ENCODE measurements at regions not wholly inside any gene's neighbourhood (a gene's known extent, or its start where the extent isn't known, plus 50 kb on each side); places are given as distances from the start of the nearest gene placed in this dataset.

- Histone ChIP-seq H3K27me3 (ENCODE audit: control insufficient read depth in 3 of 3, insufficient read depth in 3 of 3, low read length in 2 of 3) (peaks cover 0 to 23% (median 9%) of the 10 kb centered on the region in 3 donors), H3K9ac (ENCODE audit: insufficient read depth in 1 of 2, low read length in 2 of 2) (no peak overlapping the region), H3K36me3 (ENCODE audit: control insufficient read depth in 4 of 4, insufficient read depth in 4 of 4, low read length in 4 of 4) (no peaks in the 10 kb centered on the region), H3K4me1 (ENCODE audit: control insufficient read depth in 5 of 5, insufficient read depth in 5 of 5, low read length in 5 of 5) (no peaks in the 10 kb centered on the region), H3K9me3 (ENCODE audit: control insufficient read depth in 4 of 4, insufficient read depth in 3 of 4, low read length in 3 of 4) (no peaks in the 10 kb centered on the region), H3K4me3 (no peak overlapping the region), H3K27ac (ENCODE audit: low read depth in 1 of 2, low read length in 1 of 2) (no peak overlapping the region)
- TF ChIP-seq CTCF (IDR thresholded peaks at IDR 0.05; ENCODE audit: control extremely low read depth, extremely low read depth) = no peak
- 76 to 78% methylated on average over 6 of the region's 6 CpGs for WGBS, 2 donors
- DNase-seq = no peak
- no peak for ATAC-seq (ENCODE audit: insufficient read depth, low FRiP score)
Measured at GRCh38 chr3:43857361-43858293, 166.9 kb downstream of the ABHD5 start.

GRCh38 chr3:43858294-43858701 is 167.6 kb downstream of the ABHD5 start:
- H3K27ac ChIP-seq (ENCODE audit: low read depth in 1 of 2, low read length in 1 of 2) = no peak overlapping the region
- no peak for TF ChIP-seq CTCF (IDR thresholded peaks at IDR 0.05; ENCODE audit: control extremely low read depth, extremely low read depth)
- H3K9me3 ChIP-seq (ENCODE audit: control insufficient read depth in 4 of 4, insufficient read depth in 3 of 4, low read length in 3 of 4) = no peaks in the 10 kb centered on the region
- no peak for ATAC-seq (ENCODE audit: insufficient read depth, low FRiP score)
- peaks cover 0 to 23% (median 9%) of the 10 kb centered on the region in 3 donors for H3K27me3 ChIP-seq (ENCODE audit: control insufficient read depth in 3 of 3, insufficient read depth in 3 of 3, low read length in 2 of 3)
- 28 to 30% methylated on average over 14 of the region's 14 CpGs for WGBS, 2 donors
- H3K36me3 ChIP-seq (ENCODE audit: control insufficient read depth in 4 of 4, insufficient read depth in 4 of 4, low read length in 4 of 4) = no peaks in the 10 kb centered on the region
- no peak overlapping the region for H3K4me3 ChIP-seq
- H3K9ac ChIP-seq (ENCODE audit: insufficient read depth in 1 of 2, low read length in 2 of 2) = no peak overlapping the region
- no peak for DNase-seq
- no peaks in the 10 kb centered on the region for H3K4me1 ChIP-seq (ENCODE audit: control insufficient read depth in 5 of 5, insufficient read depth in 5 of 5, low read length in 5 of 5)

DNA sequence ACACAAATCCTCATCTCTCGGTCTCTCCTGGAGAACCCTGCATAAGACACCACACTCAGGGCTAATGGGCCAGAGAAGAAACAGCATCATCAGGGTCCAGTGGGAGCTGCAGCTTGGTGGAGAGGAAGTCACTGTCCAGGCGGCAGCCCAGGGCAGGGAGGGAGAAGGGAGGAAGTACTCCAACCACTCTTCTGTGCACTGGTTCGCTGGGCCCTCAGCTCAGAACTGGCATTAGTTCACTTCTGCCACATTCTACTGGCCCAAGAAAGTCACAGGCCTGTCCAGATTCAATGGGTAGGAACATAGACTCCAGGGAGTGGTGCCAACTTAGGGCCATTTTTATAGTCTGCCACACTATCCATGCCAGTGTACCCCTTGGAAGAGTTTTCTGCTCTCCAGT is 169.0 kb downstream of the ABHD5 start:
- ATAC-seq (ENCODE audit: insufficient read depth, low FRiP score) (no peak), DNase-seq (no peak)
- H3K4me3 ChIP-seq = no peak overlapping the region
- H3K9ac ChIP-seq (ENCODE audit: insufficient read depth in 1 of 2, low read length in 2 of 2) = no peak overlapping the region
- WGBS, 2 donors = 53 to 76% methylated on average over 3 of the region's 3 CpGs
- no peaks in the 10 kb centered on the region for H3K36me3 ChIP-seq (ENCODE audit: control insufficient read depth in 4 of 4, insufficient read depth in 4 of 4, low read length in 4 of 4)
- H3K27me3 ChIP-seq (ENCODE audit: control insufficient read depth in 3 of 3, insufficient read depth in 3 of 3, low read length in 2 of 3) = peaks cover 0 to 23% (median 9%) of the 10 kb centered on the region in 3 donors
- no peak overlapping the region for H3K27ac ChIP-seq (ENCODE audit: low read depth in 1 of 2, low read length in 1 of 2)
- no peaks in the 10 kb centered on the region for H3K9me3 ChIP-seq (ENCODE audit: control insufficient read depth in 4 of 4, insufficient read depth in 3 of 4, low read length in 3 of 4)
- no peaks in the 10 kb centered on the region for H3K4me1 ChIP-seq (ENCODE audit: control insufficient read depth in 5 of 5, insufficient read depth in 5 of 5, low read length in 5 of 5)
- TF ChIP-seq CTCF (IDR thresholded peaks at IDR 0.05; ENCODE audit: control extremely low read depth, extremely low read depth) = no peak

Measured in lung (tissue), 11 donors.